Tibial nerve (tissue), 4 donors: ENCODE measurements at regions not wholly inside any gene's neighbourhood (a gene's known extent, or its start where the extent isn't known, plus 50 kb on each side); places are given as distances from the start of the nearest gene placed in this dataset.
"Not testable (repeated sequence)": the region's sequence is repeated elsewhere in the genome, so short reads cannot be mapped to it uniquely, and the experiment has no call there.

ENCODE experiments used
- CTCF ChIP-seq, 5 experiments: fragments of 200-600 bp in 3 of 5; fragments of 450-650 bp in 2 of 5; sonication (generic) in 3 of 5; IDR thresholded peaks; one replicate each; pipeline ENCODE4 v1.5.1; 2016 to 2019; ENCODE audit warnings: antibody characterized with exemption in 5 of 5, mild to moderate bottlenecking in 3 of 5, moderate library complexity in 2 of 5
- EP300 ChIP-seq, 2 donors: sonication (generic); formaldehyde crosslinking; IDR thresholded peaks; one replicate each; pipeline ENCODE4 v1.6.1; 2017; ENCODE audit warnings: antibody characterized with exemption in 2 of 2, mild to moderate bottlenecking in 1 of 2
- POLR2A ChIP-seq, 2 donors: fragments of 450-650 bp; IDR thresholded peaks; one replicate each; pipeline ENCODE4 v1.6.1; 2017; ENCODE audit warnings: antibody characterized with exemption in 2 of 2, mild to moderate bottlenecking in 2 of 2, moderate library complexity in 2 of 2

- not testable (repeated sequence) for TF ChIP-seq CTCF, POLR2A, EP300 (IDR thresholded peaks at IDR 0.05)
Measured at GRCh38 chr9:40885858-40886257, 242.6 kb downstream of the FOXD4L6 start.
